Neuronal stem cell (in vitro differentiated cells): ENCODE measurements at regions not wholly inside any gene's neighbourhood (a gene's known extent, or its start where the extent isn't known, plus 50 kb on each side); places are given as distances from the start of the nearest gene placed in this dataset.

Source experiments
- DNase-seq: peaks from one replicate; pipeline ENCODE4 v3.0.0-alpha.2; 2013; ENCODE audit warnings: low spot score
- H2AFZ ChIP-seq: one replicate; pipeline ENCODE4 v1.6.1; 2013; ENCODE audit warnings: mild to moderate bottlenecking, low read length, inconsistent platforms
- H2AK5ac ChIP-seq: 2 replicates; pipeline ENCODE4 v1.6.1; 2013; ENCODE audit warnings: low read depth, mild to moderate bottlenecking, inconsistent platforms, low read length, moderate library complexity, mixed read lengths
- H2BK120ac ChIP-seq: 2 replicates; pipeline ENCODE4 v1.6.1; 2013; ENCODE audit warnings: low read depth, mild to moderate bottlenecking, inconsistent platforms, low read length, moderate library complexity, mixed read lengths
- H2BK12ac ChIP-seq: one replicate; pipeline ENCODE4 v1.6.1; 2013; ENCODE audit warnings: low read length, inconsistent platforms
- H2BK15ac ChIP-seq: 2 replicates; pipeline ENCODE4 v1.6.1; 2013; ENCODE audit warnings: mild to moderate bottlenecking, low read length, inconsistent platforms, mixed read lengths
- H2BK5ac ChIP-seq: one replicate; pipeline ENCODE4 v1.6.1; 2013; ENCODE audit warnings: inconsistent platforms, mild to moderate bottlenecking, low read length, moderate library complexity
- H3K14ac ChIP-seq: one replicate; pipeline ENCODE4 v1.6.1; 2013; ENCODE audit warnings: low read length, inconsistent platforms
- H3K18ac ChIP-seq: 2 replicates; pipeline ENCODE4 v1.6.1; 2013; ENCODE audit warnings: low read length, inconsistent platforms
- H3K23ac ChIP-seq: 2 replicates; pipeline ENCODE4 v1.6.1; 2013; ENCODE audit warnings: low read depth, mild to moderate bottlenecking, mixed read lengths, low read length, inconsistent platforms; ENCODE audit not compliant: poor library complexity
- H3K27ac ChIP-seq: replicated peaks from 3 replicates; pipeline ENCODE4 v1.5.1; 2013; ENCODE audit warnings: low read length, inconsistent platforms
- H3K27me3 ChIP-seq, 3 experiments: 2 replicates each; pipeline ENCODE4 v1.6.1; 2013; ENCODE audit warnings: low read length in 3 of 3, mild to moderate bottlenecking in 2 of 3, inconsistent platforms in 1 of 3, low read depth in 1 of 3, mixed read lengths in 1 of 3, moderate library complexity in 1 of 3; ENCODE audit not compliant: control insufficient read depth in 3 of 3, insufficient read depth in 3 of 3
- H3K36me3 ChIP-seq, 2 donors: replicated peaks in 1 of 2; 2 replicates each; pipeline ENCODE4 v1.6.1; 2013; ENCODE audit warnings: low read length in 2 of 2; ENCODE audit not compliant: control insufficient read depth in 2 of 2, insufficient read depth in 2 of 2
- H3K4ac ChIP-seq: 2 replicates; pipeline ENCODE4 v1.6.1; 2013; ENCODE audit warnings: inconsistent platforms, mild to moderate bottlenecking, low read length, moderate library complexity
- H3K4me1 ChIP-seq, 2 donors: 1 replicate in 1 of 2; 2 replicates in 1 of 2; pipeline ENCODE4 v1.6.1; 2013; ENCODE audit warnings: low read length in 2 of 2, low read depth in 1 of 2; ENCODE audit not compliant: control insufficient read depth in 2 of 2, insufficient read depth in 1 of 2
- H3K4me2 ChIP-seq: one replicate; pipeline ENCODE4 v1.6.1; 2013; ENCODE audit warnings: mild to moderate bottlenecking, low read length, inconsistent platforms; ENCODE audit not compliant: insufficient read depth, poor library complexity, severe bottlenecking
- H3K4me3 ChIP-seq, 2 donors: 2 replicates each; pipeline ENCODE4 v1.5.1; 2013; ENCODE audit warnings: low read length in 2 of 2, mild to moderate bottlenecking in 2 of 2, inconsistent platforms in 1 of 2, moderate library complexity in 1 of 2
- H3K79me1 ChIP-seq: one replicate; pipeline ENCODE4 v1.6.1; 2013; ENCODE audit warnings: low read depth, mild to moderate bottlenecking, inconsistent platforms, low read length, moderate library complexity
- H3K9ac ChIP-seq: one replicate; pipeline ENCODE4 v1.6.1; 2013; ENCODE audit warnings: mild to moderate bottlenecking, low read depth, low read length, inconsistent platforms; ENCODE audit not compliant: poor library complexity
- H3K9me3 ChIP-seq, 2 donors: replicated peaks in 1 of 2; 2 replicates each; pipeline versions ENCODE3 to v1.6.1; 2013; ENCODE audit warnings: low read length in 2 of 2, mild to moderate bottlenecking in 2 of 2, inconsistent platforms in 1 of 2, low read depth in 1 of 2, mixed read lengths in 1 of 2, moderate library complexity in 1 of 2; ENCODE audit not compliant: control insufficient read depth in 2 of 2, insufficient read depth in 1 of 2
- H4K8ac ChIP-seq: one replicate; pipeline ENCODE4 v1.6.1; 2013; ENCODE audit warnings: low read depth, mild to moderate bottlenecking, inconsistent platforms, low read length, moderate library complexity
- H4K91ac ChIP-seq: one replicate; pipeline ENCODE4 v1.6.1; 2013; ENCODE audit warnings: low read length, low read depth, mild to moderate bottlenecking, inconsistent platforms; ENCODE audit not compliant: poor library complexity
- WGBS, 2 donors: extraction: QIAGEN DNeasy Blood & Tissue Kit; methylation state at CpG; one replicate each; pipeline ENCODE4 v1.1.7; 2013; ENCODE audit warnings: missing lambda C conversion rate in 2 of 2, mixed read lengths in 1 of 2; ENCODE audit not compliant: insufficient read length in 2 of 2, insufficient replicate concordance in 1 of 2; ENCODE audit errors: extremely low coverage in 2 of 2; 5-methylcytosine and 5-hydroxymethylcytosine counted together

DNA sequence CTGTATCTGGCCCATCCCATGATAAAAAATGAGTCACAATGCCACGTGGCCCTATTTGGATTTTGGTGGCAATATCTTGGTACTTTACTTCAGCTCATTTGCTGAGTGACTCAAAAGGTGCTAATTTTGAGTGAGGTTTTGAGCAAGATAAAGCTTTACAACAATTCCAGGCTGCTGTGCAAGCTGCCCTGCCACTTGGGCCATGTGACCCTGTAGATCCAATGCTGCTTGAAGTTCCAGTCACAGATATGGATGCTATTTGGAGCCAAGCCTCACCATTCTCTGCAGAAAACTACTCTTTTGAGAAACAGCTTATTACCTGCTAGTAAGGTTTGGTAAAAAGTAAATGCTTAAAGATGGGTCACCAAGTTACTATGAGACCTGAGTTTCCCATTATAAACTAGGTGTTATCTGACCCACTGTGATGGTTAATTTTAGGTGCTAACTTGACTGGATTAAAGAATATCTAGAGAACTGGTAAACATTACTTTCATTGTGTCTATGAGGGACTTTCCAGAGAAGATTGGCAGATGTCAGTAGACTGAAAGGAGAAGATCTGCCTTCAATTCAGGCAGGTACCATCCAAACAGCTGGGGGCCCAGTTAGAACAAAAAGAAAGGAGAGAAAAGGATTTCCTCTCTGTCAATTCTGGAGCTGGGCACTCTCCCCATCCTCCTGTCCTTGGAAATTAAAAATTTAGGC, 1083.9 kb downstream of the DIPK2A start:
- Histone ChIP-seq H3K4me3 (no peak overlapping the region), H2AK5ac (no peak overlapping the region), H2BK15ac (no peak overlapping the region), H3K4ac (no peak overlapping the region), H3K9me3 (no peaks in the 10 kb centered on the region), H2BK120ac (no peak overlapping the region), H4K91ac (no peak overlapping the region), H2AFZ (no peak overlapping the region), H3K27me3 (no peaks in the 10 kb centered on the region), H3K18ac (no peak overlapping the region), H3K79me1 (no peaks in the 10 kb centered on the region), H3K36me3 (no peaks in the 10 kb centered on the region), H3K27ac (no peak overlapping the region), H3K9ac (no peak overlapping the region), H3K4me1 (no peaks in the 10 kb centered on the region), H2BK12ac (no peak overlapping the region), H2BK5ac (no peak overlapping the region), H3K4me2 (no peak overlapping the region), H3K23ac (no peak overlapping the region), H3K14ac (no peak overlapping the region), H4K8ac (no peak overlapping the region)
- WGBS, 2 donors, result no CpG with 5 or more reads among the region's 1 CpG
- no peak for DNase-seq

DNA sequence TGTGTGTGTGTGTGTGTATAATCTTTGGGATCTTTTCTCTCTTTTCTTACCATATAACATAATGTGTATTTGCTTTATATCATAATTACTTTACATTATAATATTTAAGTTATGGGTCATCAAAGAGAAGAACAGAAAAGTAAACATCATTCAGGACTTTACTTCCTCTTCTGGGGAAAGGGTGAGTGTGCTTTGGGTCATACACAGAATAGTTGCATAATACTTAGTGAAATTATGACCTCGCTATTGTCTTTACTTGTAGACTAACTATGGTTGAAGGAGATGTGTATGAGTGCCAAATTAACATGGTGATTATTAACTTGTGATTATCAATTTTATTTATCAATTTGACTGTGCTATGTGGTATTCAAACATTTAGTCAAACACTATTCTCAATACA, 1086.9 kb downstream of the DIPK2A start:
- Histone ChIP-seq H2AFZ (no peak overlapping the region), H3K9me3 (peaks cover 0 to 7% of the 10 kb centered on the region in 2 donors), H3K27me3 (no peaks in the 10 kb centered on the region), H2BK12ac (no peak overlapping the region), H2AK5ac (no peak overlapping the region), H2BK15ac (no peak overlapping the region), H3K4me2 (no peak overlapping the region), H3K4ac (no peak overlapping the region), H3K14ac (no peak overlapping the region), H3K4me1 (no peaks in the 10 kb centered on the region), H2BK120ac (no peak overlapping the region), H3K27ac (no peak overlapping the region), H3K79me1 (no peaks in the 10 kb centered on the region), H2BK5ac (no peak overlapping the region), H3K4me3 (no peak overlapping the region), H4K8ac (no peak overlapping the region), H3K23ac (no peak overlapping the region), H3K18ac (no peak overlapping the region), H3K36me3 (no peaks in the 10 kb centered on the region), H3K9ac (no peak overlapping the region), H4K91ac (no peak overlapping the region)
- WGBS, 2 donors, result no CpG with 5 or more reads among the region's 1 CpG
- DNase-seq, result no peak

DNA sequence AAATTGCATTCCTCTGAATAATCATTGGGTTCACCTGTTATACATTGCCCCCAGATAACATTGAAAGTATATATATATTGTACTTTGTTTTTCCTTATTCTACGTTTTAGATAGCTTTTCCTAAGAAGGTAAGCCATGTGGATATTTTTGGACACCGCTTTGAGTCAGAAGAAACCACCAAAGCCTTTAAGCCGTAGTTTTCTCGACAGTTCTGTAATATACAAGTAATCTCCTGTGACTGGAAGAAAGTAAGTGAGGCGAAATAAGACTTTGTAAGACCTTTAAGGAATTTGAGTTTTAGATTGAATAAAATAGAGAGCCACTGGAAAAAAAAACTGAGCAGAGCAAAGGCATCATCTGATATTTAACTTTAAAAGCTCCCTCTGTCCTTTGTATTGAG, 1092.0 kb downstream of the DIPK2A start:
- Histone ChIP-seq H3K4me3 (no peak overlapping the region), H3K79me1 (no peaks in the 10 kb centered on the region), H2BK15ac (no peak overlapping the region), H3K27ac (no peak overlapping the region), H2BK12ac (no peak overlapping the region), H3K18ac (no peak overlapping the region), H3K9ac (no peak overlapping the region), H2AFZ (no peak overlapping the region), H3K9me3 (peaks cover 0 to 7% of the 10 kb centered on the region in 2 donors), H3K36me3 (no peaks in the 10 kb centered on the region), H3K27me3 (no peaks in the 10 kb centered on the region), H3K4me1 (no peaks in the 10 kb centered on the region), H2BK120ac (no peak overlapping the region), H3K14ac (no peak overlapping the region), H4K91ac (no peak overlapping the region), H2AK5ac (no peak overlapping the region), H3K23ac (no peak overlapping the region), H4K8ac (no peak overlapping the region), H3K4me2 (no peak overlapping the region), H2BK5ac (no peak overlapping the region), H3K4ac (no peak overlapping the region)
- no peak for DNase-seq
- WGBS, 2 donors, result no CpG with 5 or more reads among the region's 5 CpGs

DNA sequence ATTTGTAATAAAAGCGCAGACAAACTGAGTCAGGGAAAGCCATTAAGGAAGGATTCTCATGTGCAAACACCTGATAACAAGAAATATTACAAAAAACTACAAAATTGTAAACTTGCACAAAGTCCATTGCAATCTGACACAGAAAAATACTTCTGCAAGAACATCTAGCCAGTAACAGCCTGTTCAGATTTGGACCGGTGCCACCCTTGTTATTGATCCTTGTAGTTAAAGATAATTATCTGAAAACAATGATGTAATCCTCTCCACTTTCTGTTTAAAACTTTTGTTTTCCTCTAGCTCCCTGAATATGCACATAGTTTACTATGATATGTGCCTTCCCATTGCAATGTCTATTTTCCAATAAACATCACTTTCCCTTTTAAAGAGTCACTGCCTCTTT, 1090.2 kb downstream of the PLOD2 start:
- H3K9ac ChIP-seq, result no peak overlapping the region
- no peak overlapping the region for H4K8ac ChIP-seq
- H4K91ac ChIP-seq, result no peak overlapping the region
- H3K27ac ChIP-seq, result no peak overlapping the region
- H3K79me1 ChIP-seq, result peaks cover 2% of the 10 kb centered on the region
- H3K4me2 ChIP-seq, result no peak overlapping the region
- no peak for DNase-seq
- H3K18ac ChIP-seq, result no peak overlapping the region
- H3K27me3 ChIP-seq, result no peaks in the 10 kb centered on the region
- H3K14ac ChIP-seq, result no peak overlapping the region
- no peak overlapping the region for H2AK5ac ChIP-seq
- no peak overlapping the region for H2BK15ac ChIP-seq
- H3K36me3 ChIP-seq, result no peaks in the 10 kb centered on the region
- H3K23ac ChIP-seq, result no peak overlapping the region
- WGBS, 2 donors, result no CpG with 5 or more reads among the region's 2 CpGs
- H2BK120ac ChIP-seq, result no peak overlapping the region
- no peak overlapping the region for H2BK12ac ChIP-seq
- H3K4me3 ChIP-seq, result no peak overlapping the region
- no peak overlapping the region for H2AFZ ChIP-seq
- H3K9me3 ChIP-seq, result no peaks in the 10 kb centered on the region
- H3K4me1 ChIP-seq, result no peaks in the 10 kb centered on the region
- no peak overlapping the region for H3K4ac ChIP-seq
- H2BK5ac ChIP-seq, result no peak overlapping the region
